ENCODE measurements at regions not wholly inside any gene's neighbourhood (a gene's known extent, or its start where the extent isn't known, plus 50 kb on each side); places are given as distances from the start of the nearest gene placed in this dataset.

DNA sequence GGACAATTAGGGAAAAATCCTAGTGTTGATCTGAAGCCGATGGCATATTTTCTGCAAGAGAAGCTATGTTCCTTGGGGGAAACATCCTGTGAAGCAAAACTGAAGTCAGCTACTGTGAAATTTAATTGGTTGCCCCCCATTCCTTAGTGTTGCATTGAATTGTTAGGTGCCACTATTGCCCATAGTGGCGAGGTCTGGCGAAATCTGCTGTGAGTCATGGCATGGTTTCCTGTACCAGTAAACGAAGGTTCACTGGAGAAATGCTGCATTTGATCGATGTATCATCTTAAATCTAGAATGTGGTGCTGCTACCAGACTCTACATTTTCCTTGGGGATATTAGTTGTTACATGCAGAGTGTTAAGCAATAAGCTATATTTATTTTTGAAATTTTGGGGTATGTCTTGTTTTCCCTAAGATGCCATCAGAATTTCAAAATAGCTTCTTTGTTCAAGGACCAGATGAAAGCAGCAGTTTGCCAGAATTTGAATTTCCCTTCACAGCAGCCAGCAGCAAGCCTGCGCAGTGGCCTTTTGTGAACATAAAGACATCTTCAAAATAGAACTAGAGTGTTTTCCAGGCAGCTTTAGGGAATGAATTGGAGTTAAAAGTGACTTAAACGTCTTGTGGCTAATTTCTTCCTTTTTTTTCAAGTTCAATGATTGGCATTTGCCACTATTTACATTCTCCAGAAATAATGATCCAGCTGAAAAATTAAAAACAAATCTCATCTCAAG lies 348.6 kb upstream of the COBL start:
- Mint-ChIP-seq H3K4me1 (no peaks in the 10 kb centered on the region), H3K27ac (no peak overlapping the region), H3K9me3 (no peaks in the 10 kb centered on the region), H3K4me3 (no peak overlapping the region), H3K36me3 (ENCODE audit: low read depth) (no peaks in the 10 kb centered on the region), H3K27me3 (ENCODE audit: low read depth) (no peaks in the 10 kb centered on the region)
- TF ChIP-seq, protein P1, sequence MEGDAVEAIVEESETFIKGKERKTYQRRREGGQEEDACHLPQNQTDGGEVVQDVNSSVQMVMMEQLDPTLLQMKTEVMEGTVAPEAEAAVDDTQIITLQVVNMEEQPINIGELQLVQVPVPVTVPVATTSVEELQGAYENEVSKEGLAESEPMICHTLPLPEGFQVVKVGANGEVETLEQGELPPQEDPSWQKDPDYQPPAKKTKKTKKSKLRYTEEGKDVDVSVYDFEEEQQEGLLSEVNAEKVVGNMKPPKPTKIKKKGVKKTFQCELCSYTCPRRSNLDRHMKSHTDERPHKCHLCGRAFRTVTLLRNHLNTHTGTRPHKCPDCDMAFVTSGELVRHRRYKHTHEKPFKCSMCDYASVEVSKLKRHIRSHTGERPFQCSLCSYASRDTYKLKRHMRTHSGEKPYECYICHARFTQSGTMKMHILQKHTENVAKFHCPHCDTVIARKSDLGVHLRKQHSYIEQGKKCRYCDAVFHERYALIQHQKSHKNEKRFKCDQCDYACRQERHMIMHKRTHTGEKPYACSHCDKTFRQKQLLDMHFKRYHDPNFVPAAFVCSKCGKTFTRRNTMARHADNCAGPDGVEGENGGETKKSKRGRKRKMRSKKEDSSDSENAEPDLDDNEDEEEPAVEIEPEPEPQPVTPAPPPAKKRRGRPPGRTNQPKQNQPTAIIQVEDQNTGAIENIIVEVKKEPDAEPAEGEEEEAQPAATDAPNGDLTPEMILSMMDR (IDR thresholded peaks at IDR 0.05; ENCODE audit: unreplicated experiment in 3 of 3) = no peak

DNA sequence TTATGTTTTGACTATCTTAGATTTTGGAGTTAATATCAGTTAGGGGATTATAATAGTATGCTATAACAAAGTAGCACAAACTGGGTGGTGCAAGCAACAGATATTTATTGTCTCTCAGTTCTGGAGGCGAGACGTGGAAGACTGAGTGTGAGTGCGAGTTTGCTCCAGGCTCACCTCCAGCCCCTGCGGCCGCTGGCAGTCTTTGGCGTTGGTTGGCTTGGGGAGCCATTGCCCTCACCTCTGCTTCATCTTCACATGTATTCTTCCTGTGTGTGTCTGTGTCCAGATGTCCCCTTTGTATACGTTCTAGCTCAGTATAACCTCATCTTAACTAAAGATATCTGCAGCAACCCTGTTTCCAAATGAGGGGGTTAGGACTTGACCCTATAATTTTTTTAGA lies 343.9 kb upstream of the COBL start:
- Mint-ChIP-seq H3K4me3 (no peak overlapping the region), H3K9me3 (no peaks in the 10 kb centered on the region), H3K27ac (no peak overlapping the region), H3K27me3 (ENCODE audit: low read depth) (no peaks in the 10 kb centered on the region), H3K36me3 (ENCODE audit: low read depth) (no peaks in the 10 kb centered on the region), H3K4me1 (no peaks in the 10 kb centered on the region)
- TF ChIP-seq, protein P1 (IDR thresholded peaks at IDR 0.05; ENCODE audit: unreplicated experiment in 3 of 3) = no peak

DNA sequence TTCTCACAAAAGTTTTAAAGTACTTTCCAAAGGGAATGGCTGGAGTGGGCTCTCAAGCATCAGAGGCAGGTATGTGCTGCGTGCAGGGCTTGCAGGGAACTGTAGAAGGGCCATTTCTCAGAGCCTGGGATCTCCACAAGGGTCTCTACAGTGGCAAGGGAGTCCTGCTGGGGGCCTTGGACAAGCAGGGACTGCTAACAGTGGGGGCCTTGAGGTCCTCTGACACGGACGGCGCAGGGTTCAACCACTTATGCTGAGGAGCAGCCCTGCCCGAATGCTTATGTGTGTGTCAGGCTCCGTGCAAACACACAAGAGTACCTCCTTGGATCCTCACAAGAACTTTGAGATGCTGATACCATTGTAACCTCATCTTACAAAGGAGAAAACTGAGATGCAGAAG lies 342.1 kb upstream of the COBL start:
- no peak overlapping the region for H3K4me3 Mint-ChIP-seq
- TF ChIP-seq, protein P1 (IDR thresholded peaks at IDR 0.05; ENCODE audit: unreplicated experiment in 3 of 3) = no peak

DNA sequence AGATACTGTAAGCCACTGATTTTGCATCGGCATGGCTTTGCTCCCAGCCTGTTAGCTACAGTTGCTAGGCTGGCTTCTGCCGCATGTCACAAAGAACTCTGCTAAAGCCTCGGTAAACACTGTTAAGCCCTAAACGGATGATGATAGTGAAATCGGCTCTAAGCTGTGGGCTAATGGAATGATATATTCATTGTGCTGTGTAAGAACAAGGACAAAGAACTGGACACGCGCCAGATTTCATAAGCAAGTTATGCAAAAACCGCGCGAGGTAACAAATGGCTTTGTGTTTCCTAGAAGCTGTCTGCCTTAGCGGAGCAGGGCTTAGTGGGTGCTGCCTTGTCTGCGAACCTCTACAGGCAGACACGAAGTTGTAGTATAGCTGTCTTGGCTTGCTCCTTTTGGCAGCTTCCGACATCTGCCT lies 331.3 kb upstream of the COBL start:
- TF ChIP-seq, protein P1 (IDR thresholded peaks at IDR 0.05; ENCODE audit: unreplicated experiment in 3 of 3) = no peak
- Mint-ChIP-seq H3K4me3 (peak overlapping the region in 1 of 3 experiments; percentile 39), H3K36me3 (ENCODE audit: low read depth) (no peaks in the 10 kb centered on the region), H3K9me3 (peaks cover 4% of the 10 kb centered on the region), H3K27ac (peak overlapping the region; percentile 10 to 51 (median 14)), H3K4me1 (peaks cover 13% of the 10 kb centered on the region), H3K27me3 (ENCODE audit: low read depth) (no peaks in the 10 kb centered on the region)

More for the DNA sequence above, 342.1 kb upstream of the COBL start:
- Mint-ChIP-seq H3K36me3 (ENCODE audit: low read depth) (no peaks in the 10 kb centered on the region), H3K4me1 (no peaks in the 10 kb centered on the region), H3K27me3 (ENCODE audit: low read depth) (peaks cover 8% of the 10 kb centered on the region), H3K27ac (no peak overlapping the region), H3K9me3 (no peaks in the 10 kb centered on the region)

DNA sequence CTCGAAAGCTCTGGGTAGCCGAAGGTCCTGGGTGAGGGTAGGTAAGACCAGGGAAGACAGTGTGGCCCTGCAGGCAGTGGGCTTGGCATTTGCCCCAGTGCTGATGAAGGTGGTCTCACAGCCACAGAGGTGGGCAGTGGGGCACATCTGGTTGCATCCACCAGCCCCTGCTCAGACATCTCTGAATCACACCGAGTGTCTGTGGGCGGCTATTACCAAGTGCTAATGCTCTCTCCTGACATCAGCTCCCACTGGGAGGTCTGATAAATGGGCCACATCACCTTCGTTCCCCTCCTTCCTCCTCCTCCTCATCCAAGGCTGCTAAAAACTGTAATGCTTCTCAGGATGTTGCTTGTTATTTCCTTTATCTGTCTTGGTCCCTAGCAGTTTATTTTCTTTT lies 330.9 kb upstream of the COBL start:
- Mint-ChIP-seq H3K27me3 (ENCODE audit: low read depth) (no peaks in the 10 kb centered on the region), H3K9me3 (peaks cover 4% of the 10 kb centered on the region)

More for the DNA sequence above, 330.9 kb upstream of the COBL start:
- TF ChIP-seq, protein P1 (IDR thresholded peaks at IDR 0.05; ENCODE audit: unreplicated experiment in 3 of 3) = no peak
- Mint-ChIP-seq H3K27ac (peak overlapping the region in 2 of 3 experiments; percentile 10 to 51), H3K4me1 (peaks cover 13% of the 10 kb centered on the region), H3K4me3 (peak overlapping the region in 1 of 3 experiments; percentile 39), H3K36me3 (ENCODE audit: low read depth) (no peaks in the 10 kb centered on the region)
